SK-N-SH (cell line): ENCODE measurements at regions not wholly inside any gene's neighbourhood (a gene's known extent, or its start where the extent isn't known, plus 50 kb on each side); places are given as distances from the start of the nearest gene placed in this dataset.

Experiments used
- CTCF ChIA-PET: fragments of 300-600, 350-600 bp; formaldehyde crosslinking; extraction: SDS; loops from one replicate; lab custom pipeline; 2021; lab: Yijun Ruan, JAX
- POLR2A ChIA-PET: fragments of 350-600 bp; sonication (Branson Sonifier 250); formaldehyde crosslinking; extraction: SDS; loops from one replicate; lab custom pipeline; 2020; ENCODE audit warnings: antibody characterized with exemption, inconsistent platforms; lab: Yijun Ruan, JAX
- DNase-seq: peaks from one replicate; pipeline ENCODE4 v3.0.0; 2012
- H2AFZ ChIP-seq: fragments of 200-600 bp; sonication (generic); 2 replicates; pipeline ENCODE4 v1.8.1; 2016; ENCODE audit warnings: antibody characterized with exemption, mild to moderate bottlenecking, low read depth
- H3F3A ChIP-seq: fragments of 200-600 bp; sonication (generic); replicated peaks from 2 replicates; pipeline ENCODE3; 2016; ENCODE audit warnings: antibody characterized with exemption, mild to moderate bottlenecking; ENCODE audit not compliant: insufficient read depth
- H3K27ac ChIP-seq, 2 experiments: fragments of 200-500 bp in 1 of 2; fragments of 200-600 bp in 1 of 2; sonication (Bioruptor generic) in 1 of 2; sonication (generic), shearing (Covaris generic) in 1 of 2; 2 replicates each; pipeline versions ENCODE4 v1.5.1 to v1.6.1; 2014 to 2016; ENCODE audit warnings: low read depth in 2 of 2, inconsistent platforms in 1 of 2, low read length in 1 of 2, mild to moderate bottlenecking in 1 of 2, mixed read lengths in 1 of 2
- H3K27me3 ChIP-seq: fragments of 200-600 bp; sonication (generic), shearing (Covaris generic); 2 replicates; pipeline ENCODE4 v1.6.1; 2016; ENCODE audit warnings: mixed run types; ENCODE audit not compliant: insufficient read depth
- H3K36me3 ChIP-seq, 2 experiments: fragments of 200-500 bp in 1 of 2; fragments of 200-600 bp in 1 of 2; sonication (Bioruptor generic) in 1 of 2; sonication (generic) in 1 of 2; replicated peaks in 1 of 2; 2 replicates each; pipeline versions ENCODE3 to v1.5.1; 2014 to 2016; ENCODE audit warnings: low read length in 1 of 2, mild to moderate bottlenecking in 1 of 2; ENCODE audit not compliant: insufficient read depth in 2 of 2, control insufficient read depth in 1 of 2
- H3K4me1 ChIP-seq, 2 experiments: fragments of 200-500 bp in 1 of 2; fragments of 200-600 bp in 1 of 2; sonication (Bioruptor generic) in 1 of 2; sonication (generic), shearing (Covaris generic) in 1 of 2; 2 replicates each; pipeline versions ENCODE4 v1.5.1 to v1.6.1; 2014 to 2016; ENCODE audit warnings: low read depth in 1 of 2, low read length in 1 of 2, mixed run types in 1 of 2; ENCODE audit not compliant: insufficient read depth in 2 of 2, control insufficient read depth in 1 of 2
- H3K4me2 ChIP-seq: fragments of 200-600 bp; sonication (generic), shearing (Covaris generic); 2 replicates; pipeline ENCODE4 v1.6.1; 2017; ENCODE audit warnings: mixed run types
- H3K4me3 ChIP-seq, 2 experiments: fragments of 200-500 bp in 1 of 2; fragments of 200-600 bp in 1 of 2; sonication (Bioruptor generic) in 1 of 2; sonication (generic), shearing (Covaris generic) in 1 of 2; 2 replicates each; pipeline versions ENCODE4 v1.5.1 to v1.8.1; 2014 to 2016; ENCODE audit warnings: low read depth in 2 of 2, inconsistent platforms in 1 of 2, low read length in 1 of 2, mild to moderate bottlenecking in 1 of 2, mixed read lengths in 1 of 2, moderate library complexity in 1 of 2
- H3K79me2 ChIP-seq: fragments of 200-600 bp; sonication (generic); 2 replicates; pipeline ENCODE4 v1.8.1; 2017; ENCODE audit warnings: mild to moderate bottlenecking; ENCODE audit not compliant: insufficient read depth
- H3K9ac ChIP-seq: fragments of 200-600 bp; sonication (generic); 2 replicates; pipeline ENCODE4 v1.6.1; 2017; ENCODE audit warnings: mixed run types
- H3K9me2 ChIP-seq: fragments of 200-600 bp; sonication (generic); 2 replicates; pipeline ENCODE4 v1.6.1; 2017; ENCODE audit warnings: mixed run types
- H3K9me3 ChIP-seq: fragments of 200-600 bp; sonication (generic); 2 replicates; pipeline ENCODE4 v1.6.1; 2017; ENCODE audit warnings: mixed run types, mild to moderate bottlenecking, moderate library complexity
- H4K20me1 ChIP-seq: fragments of 200-600 bp; sonication (generic); 2 replicates; pipeline ENCODE4 v1.6.1; 2017; ENCODE audit warnings: mild to moderate bottlenecking, mixed run types; ENCODE audit not compliant: insufficient read depth
- ELF1 ChIP-seq: IDR thresholded peaks from 2 replicates; pipeline ENCODE4 v1.4.0; 2012
- FOSL2 ChIP-seq: IDR thresholded peaks from 2 replicates; pipeline ENCODE4 v1.4.0; 2012; ENCODE audit warnings: low read depth, mild to moderate bottlenecking, moderate library complexity, borderline replicate concordance
- FOXJ3 ChIP-seq: sonication (generic); formaldehyde crosslinking; IDR thresholded peaks from 2 replicates; pipeline ENCODE4 v1.5.1; 2020; ENCODE audit warnings: mild to moderate bottlenecking, missing genetic modification reagents
- GABPA ChIP-seq: IDR thresholded peaks from 2 replicates; pipeline ENCODE4 v1.4.0; 2012; ENCODE audit warnings: low read depth, mild to moderate bottlenecking
- GATA2 ChIP-seq: sonication (generic); formaldehyde crosslinking; IDR thresholded peaks from 2 replicates; pipeline ENCODE4 v1.5.0; 2020; ENCODE audit warnings: mild to moderate bottlenecking, missing genetic modification reagents
- JUND ChIP-seq: IDR thresholded peaks from 2 replicates; pipeline ENCODE4 v1.4.0; 2012
- NRF1 ChIP-seq: IDR thresholded peaks from 2 replicates; pipeline ENCODE4 v1.6.1; 2012; ENCODE audit warnings: low read depth, mild to moderate bottlenecking, low read length
- RCOR1 ChIP-seq: fragments of 150-350 bp; IDR thresholded peaks from 2 replicates; pipeline ENCODE4 v1.6.1; 2017; ENCODE audit warnings: antibody characterized with exemption, low read length
- RFX5 ChIP-seq: IDR thresholded peaks from 2 replicates; pipeline ENCODE4 v1.6.1; 2012; ENCODE audit warnings: mild to moderate bottlenecking, improper control_type of control experiment, low read length
- RXRA ChIP-seq: IDR thresholded peaks from 2 replicates; pipeline ENCODE4 v1.4.0; 2012; ENCODE audit warnings: low read depth, mild to moderate bottlenecking, borderline replicate concordance
- SIN3A ChIP-seq: IDR thresholded peaks from 2 replicates; pipeline ENCODE4 v1.6.1; 2012; ENCODE audit warnings: low read depth, mild to moderate bottlenecking, low read length, moderate library complexity, borderline replicate concordance
- USF1 ChIP-seq: IDR thresholded peaks from 2 replicates; pipeline ENCODE4 v1.4.0; 2012; ENCODE audit warnings: low read depth, borderline replicate concordance
- YY1 ChIP-seq: IDR thresholded peaks from 2 replicates; pipeline ENCODE4 v1.4.0; 2012; ENCODE audit warnings: low read depth, mild to moderate bottlenecking
- WGBS: methylation state at CpG from one replicate; pipeline ENCODE4 v1.1.6; 2017; ENCODE audit warnings: low lambda C conversion rate; 5-methylcytosine and 5-hydroxymethylcytosine counted together

GRCh38 chr4:136457577-136457976, 1074.7 kb downstream of the PCDH18 start:
- WGBS = 26% methylated on average over 5 of the region's 5 CpGs
- TF ChIP-seq ELF1 (no peak), RFX5 (no peak), YY1 (no peak), FOSL2 (no peak)
- no peaks in the 10 kb centered on the region for H3K27me3 ChIP-seq
- H3K9me2 ChIP-seq = no peaks in the 10 kb centered on the region
- H3K9me3 ChIP-seq = no peaks in the 10 kb centered on the region
- no peak overlapping the region for H2AFZ ChIP-seq
- H3K4me1 ChIP-seq = no peaks in the 10 kb centered on the region; a peak in 1 of 4 replicates
- H3K4me2 ChIP-seq = no peak overlapping the region
- no peak overlapping the region for H3K9ac ChIP-seq
- H3F3A ChIP-seq = no peaks in the 10 kb centered on the region
- no peak overlapping the region for H3K27ac ChIP-seq
- no peaks in the 10 kb centered on the region for H3K79me2 ChIP-seq
- ChIA-PET POLR2A (no interaction called here), CTCF (interaction anchor here (1.0 to 1.4 kb wide), 2 partner anchors 10 to 65 kb away, joined by 3 read pairs; no protein-coding TSS in a partner anchor)
- no peaks in the 10 kb centered on the region for H3K36me3 ChIP-seq
- H3K4me3 ChIP-seq = no peak overlapping the region
- no peaks in the 10 kb centered on the region for H4K20me1 ChIP-seq
- no peak for DNase-seq

- H3K27ac ChIP-seq = no peak overlapping the region
- POLR2A ChIA-PET = no interaction called here
- H4K20me1 ChIP-seq = no peaks in the 10 kb centered on the region
- H3K9me2 ChIP-seq = no peaks in the 10 kb centered on the region
- H3K36me3 ChIP-seq = no peaks in the 10 kb centered on the region
- no peaks in the 10 kb centered on the region; a peak in 1 of 4 replicates for H3K4me1 ChIP-seq
- H3K4me2 ChIP-seq = no peak overlapping the region
- H3K4me3 ChIP-seq = no peak overlapping the region
- WGBS = 93% methylated on average over 1 of the region's 2 CpGs
- no peak for TF ChIP-seq USF1
- no peak for TF ChIP-seq JUND
- TF ChIP-seq RXRA = no peak
- TF ChIP-seq RCOR1 = no peak
- no peak for TF ChIP-seq NRF1
- TF ChIP-seq, all 33 proteins: peak for 0
- no peaks in the 10 kb centered on the region for H3K9me3 ChIP-seq
- no peak overlapping the region for H2AFZ ChIP-seq
- no peaks in the 10 kb centered on the region for H3K79me2 ChIP-seq
- H3F3A ChIP-seq = no peaks in the 10 kb centered on the region
- H3K9ac ChIP-seq = no peak overlapping the region
- CTCF ChIA-PET = interaction anchor here (1.0 to 1.4 kb wide), 2 partner anchors 9 to 65 kb away, joined by 3 read pairs; no protein-coding TSS in a partner anchor
- no peak for DNase-seq
- H3K27me3 ChIP-seq = no peaks in the 10 kb centered on the region
These were observed 1075.3 kb downstream of the PCDH18 start for GRCh38 chr4:136457004-136457403.

- H3K4me1 ChIP-seq = no peaks in the 10 kb centered on the region
- no peaks in the 10 kb centered on the region for H4K20me1 ChIP-seq
- no peaks in the 10 kb centered on the region for H3K79me2 ChIP-seq
- H3K9ac ChIP-seq = no peak overlapping the region
- no peaks in the 10 kb centered on the region for H3F3A ChIP-seq
- no peaks in the 10 kb centered on the region for H3K9me3 ChIP-seq
- no peak overlapping the region for H2AFZ ChIP-seq
- H3K27me3 ChIP-seq = no peaks in the 10 kb centered on the region
- no peak overlapping the region for H3K27ac ChIP-seq
- CTCF ChIA-PET = interaction anchor here (0.8 to 1.2 kb wide), 2 partner anchors 9 to 17 kb away, joined by 3 read pairs; no protein-coding TSS in a partner anchor
- H3K4me2 ChIP-seq = no peak overlapping the region
- POLR2A ChIA-PET = no interaction called here
- H3K4me3 ChIP-seq = no peak overlapping the region
- no peaks in the 10 kb centered on the region for H3K9me2 ChIP-seq
- TF ChIP-seq GATA2 (CRISPR knock-in tag) = no peak
- no peak for TF ChIP-seq USF1
- TF ChIP-seq GABPA = no peak
- TF ChIP-seq FOXJ3 (CRISPR knock-in tag) = no peak
- TF ChIP-seq SIN3A = no peak
- no peaks in the 10 kb centered on the region for H3K36me3 ChIP-seq
- no peak for DNase-seq
- WGBS = 45% methylated on average over 4 of the region's 4 CpGs
These were observed 1089.3 kb downstream of the PCDH18 start for GRCh38 chr4:136443006-136443405.
